GM12892 (cell line): ENCODE measurements at regions not wholly inside any gene's neighbourhood (a gene's known extent, or its start where the extent isn't known, plus 50 kb on each side); places are given as distances from the start of the nearest gene placed in this dataset.

Experiments used
- POLR2A ChIP-seq: IDR thresholded peaks from 2 replicates; pipeline ENCODE4 v1.6.1; 2011; ENCODE audit warnings: low read depth, low read length, control low read depth
- POLR2AphosphoS5 ChIP-seq: IDR thresholded peaks from 2 replicates; pipeline ENCODE4 v1.6.1; 2011; ENCODE audit warnings: low read depth, low read length, control low read depth
- TAF1 ChIP-seq: IDR thresholded peaks from 2 replicates; pipeline ENCODE4 v1.6.1; 2011; ENCODE audit warnings: low read depth, mild to moderate bottlenecking, control low read depth, low read length, borderline replicate concordance

GRCh38 chr7:68265258-68265657, 1268.6 kb downstream of the TYW1 start:
- TF ChIP-seq TAF1 (no peak), POLR2A (no peak), POLR2AphosphoS5 (no peak)
